OCI-LY7 (cell line): ENCODE measurements at regions not wholly inside any gene's neighbourhood (a gene's known extent, or its start where the extent isn't known, plus 50 kb on each side); places are given as distances from the start of the nearest gene placed in this dataset.

Experiments used
- EZH2phosphoT487 ChIP-seq: fragments of 200-600 bp; sonication (generic); IDR thresholded peaks from 2 replicates; pipeline ENCODE4 v1.6.1; 2018; ENCODE audit warnings: low read depth, borderline replicate concordance, mild to moderate bottlenecking, mixed run types, antibody characterized with exemption, low read length, moderate library complexity, mixed read lengths
- TF ChIP-seq, protein P1 (sequence below): fragments of 200-600 bp; sonication (generic); conservative IDR thresholded peaks from 2 replicates; pipeline ENCODE4 v1.5.1; 2014; ENCODE audit warnings: mild to moderate bottlenecking, antibody characterized with exemption, low read length, moderate library complexity, mixed read lengths

- TF ChIP-seq, protein P1, sequence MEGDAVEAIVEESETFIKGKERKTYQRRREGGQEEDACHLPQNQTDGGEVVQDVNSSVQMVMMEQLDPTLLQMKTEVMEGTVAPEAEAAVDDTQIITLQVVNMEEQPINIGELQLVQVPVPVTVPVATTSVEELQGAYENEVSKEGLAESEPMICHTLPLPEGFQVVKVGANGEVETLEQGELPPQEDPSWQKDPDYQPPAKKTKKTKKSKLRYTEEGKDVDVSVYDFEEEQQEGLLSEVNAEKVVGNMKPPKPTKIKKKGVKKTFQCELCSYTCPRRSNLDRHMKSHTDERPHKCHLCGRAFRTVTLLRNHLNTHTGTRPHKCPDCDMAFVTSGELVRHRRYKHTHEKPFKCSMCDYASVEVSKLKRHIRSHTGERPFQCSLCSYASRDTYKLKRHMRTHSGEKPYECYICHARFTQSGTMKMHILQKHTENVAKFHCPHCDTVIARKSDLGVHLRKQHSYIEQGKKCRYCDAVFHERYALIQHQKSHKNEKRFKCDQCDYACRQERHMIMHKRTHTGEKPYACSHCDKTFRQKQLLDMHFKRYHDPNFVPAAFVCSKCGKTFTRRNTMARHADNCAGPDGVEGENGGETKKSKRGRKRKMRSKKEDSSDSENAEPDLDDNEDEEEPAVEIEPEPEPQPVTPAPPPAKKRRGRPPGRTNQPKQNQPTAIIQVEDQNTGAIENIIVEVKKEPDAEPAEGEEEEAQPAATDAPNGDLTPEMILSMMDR, result no peak
- no peak for TF ChIP-seq EZH2phosphoT487
Observed at GRCh38 chr6:54694928-54695532, 151.5 kb upstream of the FAM83B start.
